Endodermal cell (in vitro differentiated cells): ENCODE measurements at regions not wholly inside any gene's neighbourhood (a gene's known extent, or its start where the extent isn't known, plus 50 kb on each side); places are given as distances from the start of the nearest gene placed in this dataset.

Source experiments
- DNase-seq: peaks from one replicate; pipeline ENCODE4 v3.0.0-alpha.2; 2017
- H3K27ac ChIP-seq: 2 replicates; pipeline ENCODE4 v1.5.1; 2013; ENCODE audit warnings: mild to moderate bottlenecking, low read depth, low read length, moderate library complexity
- H3K27me3 ChIP-seq: 2 replicates; pipeline ENCODE4 v1.6.1; 2013; ENCODE audit warnings: mild to moderate bottlenecking, low read length, moderate library complexity; ENCODE audit not compliant: insufficient read depth, control insufficient read depth, poor library complexity, severe bottlenecking
- H3K36me3 ChIP-seq: 2 replicates; pipeline ENCODE4 v1.7.0; 2013; ENCODE audit warnings: mild to moderate bottlenecking, low read length, moderate library complexity; ENCODE audit not compliant: control insufficient read depth, insufficient read depth
- H3K4me1 ChIP-seq: one replicate; pipeline ENCODE4 v1.7.0; 2013; ENCODE audit warnings: low read length; ENCODE audit not compliant: control insufficient read depth, insufficient read depth
- H3K4me3 ChIP-seq: 2 replicates; pipeline ENCODE4 v1.5.1; 2013; ENCODE audit warnings: mild to moderate bottlenecking, low read length, moderate library complexity
- H3K9ac ChIP-seq: 2 replicates; pipeline ENCODE4 v1.6.1; 2013; ENCODE audit warnings: mild to moderate bottlenecking, low read length, moderate library complexity; ENCODE audit not compliant: poor library complexity, severe bottlenecking; ENCODE audit errors: extremely low read depth
- H3K9me3 ChIP-seq: 2 replicates; pipeline ENCODE4 v1.6.1; 2013; ENCODE audit warnings: mild to moderate bottlenecking, low read length, moderate library complexity; ENCODE audit not compliant: control insufficient read depth
- H3K27ac Mint-ChIP-seq: 2 replicates; pipeline ENCODE4 v1.8.0; 2020; ENCODE audit warnings: mixed read lengths
- H3K27me3 Mint-ChIP-seq: 2 replicates; pipeline ENCODE4 v1.8.0; 2021; ENCODE audit warnings: mild to moderate bottlenecking, mixed read lengths; ENCODE audit not compliant: insufficient read depth
- H3K36me3 Mint-ChIP-seq: 2 replicates; pipeline ENCODE4 v1.8.0; 2020; ENCODE audit warnings: low read depth, mixed read lengths
- H3K4me1 Mint-ChIP-seq: 2 replicates; pipeline ENCODE4 v1.8.0; 2020; ENCODE audit warnings: mixed read lengths
- H3K4me3 Mint-ChIP-seq: 2 replicates; pipeline ENCODE4 v1.8.0; 2020; ENCODE audit warnings: mild to moderate bottlenecking, moderate library complexity, mixed read lengths
- H3K9me3 Mint-ChIP-seq: 2 replicates; pipeline ENCODE4 v1.8.0; 2020; ENCODE audit warnings: mild to moderate bottlenecking, mixed read lengths
- CTCF ChIP-seq: fragments of 200-600 bp; sonication (generic); conservative IDR thresholded peaks from 2 replicates; pipeline ENCODE4 v1.5.0; 2021; ENCODE audit warnings: antibody characterized with exemption, mild to moderate bottlenecking
- WGBS, 2 experiments: methylation state at CpG; one replicate each; pipeline versions ENCODE4 v1.1.5 to v1.1.7; 2013; ENCODE audit warnings: missing lambda C conversion rate in 2 of 2, mixed read lengths in 1 of 2; ENCODE audit not compliant: insufficient coverage in 1 of 2, insufficient read length in 1 of 2; 5-methylcytosine and 5-hydroxymethylcytosine counted together

- Histone ChIP-seq H3K27ac (no peak overlapping the region), H3K4me3 (no peak overlapping the region), H3K4me1 (no peaks in the 10 kb centered on the region), H3K27me3 (no peaks in the 10 kb centered on the region), H3K9ac (no peak overlapping the region), H3K9me3 (no peaks in the 10 kb centered on the region), H3K36me3 (no peaks in the 10 kb centered on the region)
- H3K4me1 Mint-ChIP-seq = no peaks in the 10 kb centered on the region
- no peak overlapping the region for H3K27ac Mint-ChIP-seq
- H3K27me3 Mint-ChIP-seq = no peaks in the 10 kb centered on the region
- no peaks in the 10 kb centered on the region for H3K36me3 Mint-ChIP-seq
- no peak for TF ChIP-seq CTCF
- H3K9me3 Mint-ChIP-seq = peaks cover 6% of the 10 kb centered on the region
- DNase-seq = no peak
- WGBS, 2 experiments = 93 to 100% methylated on average over 2 to 7 of the region's 7 CpGs
- no peak overlapping the region for H3K4me3 Mint-ChIP-seq
These were observed 1410.4 kb downstream of the EPHA7 start for GRCh38 chr6:92008757-92009502.

GRCh38 chr6:92000112-92000511 lies 1413.2 kb upstream of the MAP3K7 start:
- Histone ChIP-seq H3K27ac (no peak overlapping the region), H3K36me3 (no peaks in the 10 kb centered on the region), H3K4me3 (no peak overlapping the region), H3K9ac (no peak overlapping the region), H3K27me3 (no peaks in the 10 kb centered on the region), H3K9me3 (no peaks in the 10 kb centered on the region), H3K4me1 (no peaks in the 10 kb centered on the region)
- no peaks in the 10 kb centered on the region for H3K36me3 Mint-ChIP-seq
- 93 to 100% methylated on average over 2 to 3 of the region's 3 CpGs for WGBS, 2 experiments
- no peak for TF ChIP-seq CTCF
- no peaks in the 10 kb centered on the region for H3K4me1 Mint-ChIP-seq
- no peak overlapping the region for H3K4me3 Mint-ChIP-seq
- no peak overlapping the region for H3K27ac Mint-ChIP-seq
- H3K9me3 Mint-ChIP-seq = no peaks in the 10 kb centered on the region
- H3K27me3 Mint-ChIP-seq = no peaks in the 10 kb centered on the region
- DNase-seq = no peak

- Histone ChIP-seq H3K36me3 (no peaks in the 10 kb centered on the region), H3K9me3 (no peaks in the 10 kb centered on the region), H3K4me1 (no peaks in the 10 kb centered on the region), H3K27me3 (no peaks in the 10 kb centered on the region), H3K9ac (no peak overlapping the region), H3K4me3 (no peak overlapping the region), H3K27ac (no peak overlapping the region)
- H3K27me3 Mint-ChIP-seq = no peaks in the 10 kb centered on the region
- H3K36me3 Mint-ChIP-seq = no peaks in the 10 kb centered on the region
- peaks cover 19% of the 10 kb centered on the region for H3K9me3 Mint-ChIP-seq
- no CpG with 5 or more reads among the region's 1 CpG for WGBS, 2 experiments
- no peak overlapping the region for H3K4me3 Mint-ChIP-seq
- TF ChIP-seq CTCF = no peak
- no peak for DNase-seq
- no peak overlapping the region for H3K27ac Mint-ChIP-seq
- no peaks in the 10 kb centered on the region for H3K4me1 Mint-ChIP-seq
These were observed 1407.9 kb upstream of the MAP3K7 start for GRCh38 chr6:91994787-91995186.
